PC-9 (cell line): ENCODE measurements at regions not wholly inside any gene's neighbourhood (a gene's known extent, or its start where the extent isn't known, plus 50 kb on each side); places are given as distances from the start of the nearest gene placed in this dataset.

Source experiments
- BruUV-seq: library from RNA; stranded (reverse); fragments of 400-500 nt; replicated peaks from 2 replicates; lab custom pipeline; 2021; lab: Mats Ljungman, UMichigan
- CTCF ChIA-PET: fragments of 300-600 bp; sonication (Branson Sonifier 250); formaldehyde crosslinking; loops from one replicate; lab custom pipeline; 2022; ENCODE audit warnings: antibody characterized with exemption; lab: Charles Lee
- POLR2A ChIA-PET: fragments of 300-600 bp; sonication (Branson Sonifier 250); formaldehyde crosslinking; loops from one replicate; lab custom pipeline; 2022; ENCODE audit warnings: antibody characterized with exemption; ENCODE audit not compliant: unreplicated experiment; lab: Charles Lee
- DNase-seq, 2 experiments: peaks; one replicate each; pipeline versions ENCODE4 v3.0.0 to v3.0.0-alpha.2; 2015 to 2022; ENCODE audit warnings: mixed read lengths in 1 of 2
- H2AFZ ChIP-seq: fragments of 200-600 bp; sonication (generic); 2 replicates; pipeline ENCODE4 v1.8.1; 2017; ENCODE audit warnings: antibody characterized with exemption
- H3F3A ChIP-seq: fragments of 200-600 bp; sonication (generic); 2 replicates; pipeline ENCODE4 v1.8.1; 2017; ENCODE audit warnings: antibody characterized with exemption, mild to moderate bottlenecking, low read depth; ENCODE audit not compliant: insufficient read depth
- H3K27ac ChIP-seq: fragments of 200-600 bp; sonication (generic); 2 replicates; pipeline ENCODE4 v1.6.1; 2016; ENCODE audit warnings: mixed run types
- H3K27me3 ChIP-seq: fragments of 200-600 bp; sonication (generic); 2 replicates; pipeline ENCODE4 v1.6.1; 2016; ENCODE audit warnings: low read depth, mixed run types; ENCODE audit not compliant: insufficient read depth
- H3K36me3 ChIP-seq: fragments of 200-600 bp; sonication (generic); 2 replicates; pipeline ENCODE4 v1.6.1; 2016; ENCODE audit warnings: low read depth, mixed run types
- H3K4me1 ChIP-seq: fragments of 200-600 bp; sonication (generic); replicated peaks from 2 replicates; pipeline ENCODE4 v1.6.1; 2016; ENCODE audit warnings: mixed run types; ENCODE audit not compliant: insufficient read depth
- H3K4me2 ChIP-seq: fragments of 200-600 bp; sonication (generic); 2 replicates; pipeline ENCODE4 v1.6.1; 2017; ENCODE audit warnings: mixed run types
- H3K4me3 ChIP-seq: fragments of 200-600 bp; sonication (generic); 2 replicates; pipeline ENCODE4 v1.6.1; 2016; ENCODE audit warnings: mixed run types
- H3K79me2 ChIP-seq: fragments of 200-600 bp; sonication (generic); 2 replicates; pipeline ENCODE4 v1.6.1; 2017; ENCODE audit warnings: low read depth, mixed run types
- H3K9me2 ChIP-seq: fragments of 200-600 bp; sonication (generic); 2 replicates; pipeline ENCODE4 v1.8.1; 2017; ENCODE audit warnings: mild to moderate bottlenecking; ENCODE audit not compliant: insufficient read depth
- H3K9me3 ChIP-seq: fragments of 200-600 bp; sonication (generic); 2 replicates; pipeline ENCODE4 v1.8.1; 2016; ENCODE audit warnings: low read depth; ENCODE audit not compliant: insufficient read depth
- H4K20me1 ChIP-seq: fragments of 200-600 bp; sonication (generic); 2 replicates; pipeline ENCODE4 v1.8.1; 2017; ENCODE audit not compliant: insufficient read depth
- EZH2 ChIP-seq: fragments of 200-600 bp; sonication (generic); IDR thresholded peaks from 2 replicates; pipeline ENCODE4 v1.8.0; 2017; ENCODE audit warnings: antibody characterized with exemption, low read depth
- intact Hi-C: fragments of 100-400 bp; cut with micrococcal nuclease; formaldehyde crosslinking; loops from one replicate; pipeline ENCODE4 v1.10.0; 2022; ENCODE audit not compliant: unreplicated experiment
- TF ChIP-seq, protein P1 (sequence below): fragments of 200-600 bp; sonication (generic); conservative IDR thresholded peaks from 2 replicates; pipeline ENCODE4 v1.6.1; 2017; ENCODE audit warnings: mixed run types, antibody characterized with exemption, mild to moderate bottlenecking, moderate library complexity

DNA sequence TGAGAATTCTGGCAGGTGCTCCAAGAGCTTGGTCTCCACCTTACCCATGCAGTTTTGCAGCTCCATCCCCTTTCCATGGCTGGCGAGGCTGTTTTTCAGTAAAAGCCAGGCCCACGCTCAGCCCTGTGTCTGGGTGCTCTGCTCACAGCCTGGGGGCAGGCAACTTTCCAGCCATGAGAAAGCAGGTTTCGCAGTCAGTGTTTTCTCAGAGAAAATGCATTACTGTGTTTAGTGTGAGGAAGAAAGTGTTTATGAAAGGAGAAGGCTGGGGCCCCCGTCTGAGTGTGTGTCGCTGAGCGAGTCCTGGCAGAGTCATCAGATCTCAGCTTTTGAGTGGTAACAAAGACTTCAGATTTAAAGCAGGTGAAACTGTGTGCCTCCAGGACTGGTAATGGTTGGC lies 248.1 kb downstream of the IRX1 start:
- Histone ChIP-seq H3K27ac (no peak overlapping the region), H3K79me2 (no peaks in the 10 kb centered on the region), H3K4me3 (no peak overlapping the region), H3K4me2 (no peak overlapping the region), H2AFZ (no peak overlapping the region), H4K20me1 (no peaks in the 10 kb centered on the region), H3K36me3 (no peaks in the 10 kb centered on the region), H3K4me1 (no peaks in the 10 kb centered on the region), H3K27me3 (peaks cover 31% of the 10 kb centered on the region), H3K9me3 (no peaks in the 10 kb centered on the region), H3F3A (no peaks in the 10 kb centered on the region), H3K9me2 (no peaks in the 10 kb centered on the region)
- ChIA-PET POLR2A (no interaction called here), CTCF (no interaction called here)
- no TSS peak for BruUV-seq
- DNase-seq = no peak
- intact Hi-C loops = no loop called here
- TF ChIP-seq, protein P1, sequence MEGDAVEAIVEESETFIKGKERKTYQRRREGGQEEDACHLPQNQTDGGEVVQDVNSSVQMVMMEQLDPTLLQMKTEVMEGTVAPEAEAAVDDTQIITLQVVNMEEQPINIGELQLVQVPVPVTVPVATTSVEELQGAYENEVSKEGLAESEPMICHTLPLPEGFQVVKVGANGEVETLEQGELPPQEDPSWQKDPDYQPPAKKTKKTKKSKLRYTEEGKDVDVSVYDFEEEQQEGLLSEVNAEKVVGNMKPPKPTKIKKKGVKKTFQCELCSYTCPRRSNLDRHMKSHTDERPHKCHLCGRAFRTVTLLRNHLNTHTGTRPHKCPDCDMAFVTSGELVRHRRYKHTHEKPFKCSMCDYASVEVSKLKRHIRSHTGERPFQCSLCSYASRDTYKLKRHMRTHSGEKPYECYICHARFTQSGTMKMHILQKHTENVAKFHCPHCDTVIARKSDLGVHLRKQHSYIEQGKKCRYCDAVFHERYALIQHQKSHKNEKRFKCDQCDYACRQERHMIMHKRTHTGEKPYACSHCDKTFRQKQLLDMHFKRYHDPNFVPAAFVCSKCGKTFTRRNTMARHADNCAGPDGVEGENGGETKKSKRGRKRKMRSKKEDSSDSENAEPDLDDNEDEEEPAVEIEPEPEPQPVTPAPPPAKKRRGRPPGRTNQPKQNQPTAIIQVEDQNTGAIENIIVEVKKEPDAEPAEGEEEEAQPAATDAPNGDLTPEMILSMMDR = no peak
- TF ChIP-seq EZH2 = no peak

DNA sequence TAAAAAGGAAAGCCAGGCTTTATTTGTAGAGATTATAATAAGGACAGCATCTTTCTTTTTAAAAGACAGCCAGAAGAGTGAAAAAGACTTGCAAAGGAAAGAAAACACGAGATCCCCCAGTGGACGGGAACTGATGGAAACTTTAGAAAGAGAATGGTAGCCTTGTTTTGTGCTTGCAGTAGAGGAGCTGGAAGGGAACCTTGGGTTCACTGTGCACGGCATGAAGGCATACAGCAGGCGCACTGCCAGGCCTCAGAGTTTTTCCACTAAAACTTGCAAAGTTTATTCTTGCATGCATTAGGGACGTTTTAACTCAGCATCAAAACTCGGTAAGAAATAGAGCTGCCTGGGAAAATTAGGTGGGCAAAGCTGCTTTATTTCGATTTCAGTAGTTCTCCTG lies 248.6 kb downstream of the IRX1 start:
- Histone ChIP-seq H3K79me2 (no peaks in the 10 kb centered on the region), H3K9me2 (no peaks in the 10 kb centered on the region), H3K27me3 (peaks cover 35% of the 10 kb centered on the region), H3K4me3 (no peak overlapping the region), H3K27ac (no peak overlapping the region), H3F3A (no peaks in the 10 kb centered on the region), H4K20me1 (no peaks in the 10 kb centered on the region), H2AFZ (no peak overlapping the region), H3K36me3 (no peaks in the 10 kb centered on the region), H3K4me1 (no peaks in the 10 kb centered on the region), H3K9me3 (no peaks in the 10 kb centered on the region), H3K4me2 (no peak overlapping the region)
- ChIA-PET CTCF (no interaction called here), POLR2A (no interaction called here)
- intact Hi-C loops = no loop called here
- BruUV-seq = no TSS peak
- DNase-seq = no peak
- TF ChIP-seq, protein P1 = no peak
- TF ChIP-seq EZH2 = no peak

DNA sequence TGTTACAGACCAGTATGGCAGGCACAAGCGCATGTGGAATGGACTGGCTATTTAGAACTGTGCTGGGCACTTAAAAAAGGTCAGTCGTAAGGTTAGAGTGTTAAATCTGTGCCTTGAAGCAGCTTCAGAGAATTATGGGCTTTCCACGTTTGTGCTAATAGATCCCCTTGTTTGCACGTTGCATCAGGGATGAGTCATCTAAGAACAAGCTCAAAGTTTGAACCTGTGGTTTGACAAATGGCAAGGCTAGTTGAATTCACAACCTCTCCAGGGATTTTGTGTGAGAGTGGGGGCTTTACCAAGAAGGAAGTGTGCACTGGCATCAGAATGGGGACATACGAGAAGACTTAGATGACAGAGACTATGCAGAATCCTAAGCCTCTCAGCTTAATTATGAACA lies 249.6 kb downstream of the IRX1 start:
- no peak for TF ChIP-seq EZH2
- TF ChIP-seq, protein P1 = no peak
- ChIA-PET CTCF (no interaction called here), POLR2A (no interaction called here)
- H3K79me2 ChIP-seq = no peaks in the 10 kb centered on the region
- H4K20me1 ChIP-seq = no peaks in the 10 kb centered on the region
- no peak overlapping the region for H3K4me2 ChIP-seq
- intact Hi-C loops = no loop called here
- H3K4me3 ChIP-seq = no peak overlapping the region
- peaks cover 43% of the 10 kb centered on the region for H3K27me3 ChIP-seq
- H3K9me2 ChIP-seq = no peaks in the 10 kb centered on the region
- no peak overlapping the region for H2AFZ ChIP-seq
- BruUV-seq = no TSS peak
- no peak for DNase-seq
- H3F3A ChIP-seq = no peaks in the 10 kb centered on the region
- no peaks in the 10 kb centered on the region for H3K36me3 ChIP-seq
- H3K4me1 ChIP-seq = no peaks in the 10 kb centered on the region
- H3K27ac ChIP-seq = no peak overlapping the region
- H3K9me3 ChIP-seq = no peaks in the 10 kb centered on the region
